Esophagus muscularis mucosa (tissue), 4 donors: ENCODE measurements at regions not wholly inside any gene's neighbourhood (a gene's known extent, or its start where the extent isn't known, plus 50 kb on each side); places are given as distances from the start of the nearest gene placed in this dataset.

Source experiments
- DNase-seq: peaks from one replicate; pipeline ENCODE4 v3.0.0-alpha.2; 2017; ENCODE audit errors: extremely low spot score
- H3K27ac ChIP-seq, 4 donors: fragments of 200-600 bp; sonication (generic); replicated peaks in 1 of 4; 1 replicate in 3 of 4; 2 replicates in 1 of 4; pipeline ENCODE4 v1.5.1; 2016 to 2019; ENCODE audit warnings: mild to moderate bottlenecking in 1 of 4
- H3K27me3 ChIP-seq, 4 donors: fragments of 200-600 bp; sonication (generic); one replicate each; pipeline versions ENCODE4 v1.5.1 to v1.6.0; 2016 to 2019
- H3K36me3 ChIP-seq, 4 donors: fragments of 200-600 bp; sonication (generic); one replicate each; pipeline ENCODE4 v1.5.1; 2016 to 2019
- H3K4me1 ChIP-seq, 4 donors: fragments of 200-600 bp; sonication (generic); one replicate each; pipeline ENCODE4 v1.5.1; 2016 to 2019
- H3K4me3 ChIP-seq, 4 donors: fragments of 200-600 bp; sonication (generic); 1 replicate in 2 of 4; 2 replicates in 2 of 4; pipeline ENCODE4 v1.5.1; 2016 to 2019; ENCODE audit warnings: mild to moderate bottlenecking in 4 of 4, moderate library complexity in 1 of 4
- H3K9me3 ChIP-seq, 4 donors: fragments of 200-600 bp; sonication (generic); 1 replicate in 3 of 4; 2 replicates in 1 of 4; pipeline ENCODE4 v1.5.1; 2016 to 2019
- CTCF ChIP-seq, 3 experiments: fragments of 200-600 bp in 2 of 3; fragments of 450-650 bp in 1 of 3; sonication (generic) in 2 of 3; IDR thresholded peaks; one replicate each; pipeline ENCODE4 v1.5.1; 2017 to 2019; ENCODE audit warnings: antibody characterized with exemption in 3 of 3, mild to moderate bottlenecking in 2 of 3, moderate library complexity in 1 of 3
- EP300 ChIP-seq: sonication (generic); formaldehyde crosslinking; IDR thresholded peaks from one replicate; pipeline ENCODE4 v1.6.1; 2017; ENCODE audit warnings: antibody characterized with exemption
- POLR2A ChIP-seq: fragments of 450-650 bp; IDR thresholded peaks from one replicate; pipeline ENCODE4 v1.6.1; 2017; ENCODE audit warnings: antibody characterized with exemption, moderate library complexity, mild to moderate bottlenecking, low read depth
- POLR2AphosphoS5 ChIP-seq, 2 donors: sonication (generic); formaldehyde crosslinking; IDR thresholded peaks; one replicate each; pipeline ENCODE4 v1.6.1; 2017; ENCODE audit warnings: antibody characterized with exemption in 2 of 2
- WGBS: methylation state at CpG from one replicate; pipeline ENCODE4 v1.1.5; 2018; 5-methylcytosine and 5-hydroxymethylcytosine counted together
- intact Hi-C: fragments of 100-400 bp; cut with DNase I; formaldehyde crosslinking; loops from one replicate; pipeline ENCODE4 v1.15.1; 2023

GRCh38 chr1:229033480-229033879, 237.4 kb upstream of the RAB4A start:
- no peak for DNase-seq
- Histone ChIP-seq H3K4me1 (peaks cover 0 to 12% (median 4%) of the 10 kb centered on the region in 4 donors), H3K36me3 (no peaks in the 10 kb centered on the region), H3K9me3 (no peaks in the 10 kb centered on the region), H3K27ac (no peak overlapping the region), H3K27me3 (no peaks in the 10 kb centered on the region), H3K4me3 (no peak overlapping the region)
- intact Hi-C loops, result no loop called here
- WGBS, result 74% methylated on average over 4 of the region's 4 CpGs
- no peak for TF ChIP-seq CTCF (IDR thresholded peaks at IDR 0.05)
- TF ChIP-seq POLR2AphosphoS5 (IDR thresholded peaks at IDR 0.05), result no peak
- no peak for TF ChIP-seq EP300
- TF ChIP-seq POLR2A, result no peak

GRCh38 chr1:229034342-229034741, 236.6 kb upstream of the RAB4A start:
- Histone ChIP-seq H3K27me3 (no peaks in the 10 kb centered on the region), H3K27ac (no peak overlapping the region), H3K4me3 (no peak overlapping the region), H3K36me3 (no peaks in the 10 kb centered on the region), H3K9me3 (no peaks in the 10 kb centered on the region), H3K4me1 (peaks cover 0 to 12% (median 4%) of the 10 kb centered on the region in 4 donors)
- 70% methylated on average over 3 of the region's 3 CpGs for WGBS
- TF ChIP-seq CTCF (IDR thresholded peaks at IDR 0.05) (no peak), EP300 (no peak), POLR2A (no peak), POLR2AphosphoS5 (IDR thresholded peaks at IDR 0.05) (no peak)
- intact Hi-C loops, result no loop called here
- DNase-seq, result no peak

- intact Hi-C loops, result no loop called here
- H3K36me3 ChIP-seq, result no peaks in the 10 kb centered on the region
- TF ChIP-seq POLR2A (no peak), POLR2AphosphoS5 (IDR thresholded peaks at IDR 0.05) (no peak), CTCF (IDR thresholded peaks at IDR 0.05) (no peak), EP300 (no peak)
- DNase-seq, result no peak
- H3K4me1 ChIP-seq, result peaks cover 0 to 12% (median 4%) of the 10 kb centered on the region in 4 donors
- H3K4me3 ChIP-seq, result no peak overlapping the region
- no peak overlapping the region for H3K27ac ChIP-seq
- no peaks in the 10 kb centered on the region for H3K27me3 ChIP-seq
- WGBS, result 89% methylated on average over 6 of the region's 6 CpGs
- H3K9me3 ChIP-seq, result no peaks in the 10 kb centered on the region
Measured at GRCh38 chr1:229035054-229035747, 235.7 kb upstream of the RAB4A start.

- no peaks in the 10 kb centered on the region for H3K27me3 ChIP-seq
- 88% methylated on average over 2 of the region's 2 CpGs for WGBS
- intact Hi-C loops, result loop anchor here (2.0 kb wide), 1 partner anchor 19 kb away; no protein-coding TSS in a partner anchor
- TF ChIP-seq POLR2AphosphoS5 (IDR thresholded peaks at IDR 0.05) (no peak), EP300 (no peak), CTCF (IDR thresholded peaks at IDR 0.05) (no peak), POLR2A (no peak)
- no peaks in the 10 kb centered on the region for H3K9me3 ChIP-seq
- no peak for DNase-seq
- no peaks in the 10 kb centered on the region for H3K36me3 ChIP-seq
- peaks cover 0 to 12% (median 4%) of the 10 kb centered on the region in 4 donors for H3K4me1 ChIP-seq
- H3K4me3 ChIP-seq, result no peak overlapping the region
- H3K27ac ChIP-seq, result no peak overlapping the region
Measured at GRCh38 chr1:229035748-229036082, 235.2 kb upstream of the RAB4A start.
